ENCODE measurements at regions not wholly inside any gene's neighbourhood (a gene's known extent, or its start where the extent isn't known, plus 50 kb on each side); places are given as distances from the start of the nearest gene placed in this dataset.

GRCh38 chr1:221013691-221014660, 134.7 kb downstream of the HLX start:
- TF ChIP-seq POLR2AphosphoS5 (IDR thresholded peaks at IDR 0.05; ENCODE audit: low read depth, low read length) (no peak), POLR2A (IDR thresholded peaks at IDR 0.05; ENCODE audit: low read depth, low read length) (no peak)
